Medulla oblongata (tissue), 1 donor: ENCODE measurements at regions not wholly inside any gene's neighbourhood (a gene's known extent, or its start where the extent isn't known, plus 50 kb on each side); places are given as distances from the start of the nearest gene placed in this dataset.

Experiments
- DNase-seq: peaks from one replicate; pipeline ENCODE4 v3.0.0-alpha.2; 2015; ENCODE audit errors: extremely low spot score

DNA sequence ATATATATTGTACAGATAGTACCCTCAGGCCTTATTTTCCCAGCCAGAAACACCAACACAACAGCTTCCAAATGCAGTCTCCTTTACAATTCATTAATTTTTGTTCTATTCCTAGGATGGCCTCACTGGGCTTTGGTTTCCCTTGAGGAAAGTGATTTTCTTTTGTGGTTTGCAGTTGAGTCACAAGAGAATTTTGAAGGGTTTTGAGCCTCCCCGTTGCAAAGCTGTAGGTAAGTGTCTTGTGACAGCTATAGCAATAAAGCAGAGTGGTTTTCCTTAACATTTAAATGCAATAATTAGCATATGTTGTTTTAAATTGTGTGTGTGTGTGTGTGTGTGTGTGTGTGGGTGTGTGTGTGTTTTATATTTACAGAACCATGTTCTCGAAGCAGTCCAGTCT lies 54.1 kb upstream of the WDR17 start:
- no peak for DNase-seq

- peak; percentile 44 for DNase-seq
These were observed 52.0 kb upstream of the WDR17 start for GRCh38 chr4:176013476-176014247.

DNA sequence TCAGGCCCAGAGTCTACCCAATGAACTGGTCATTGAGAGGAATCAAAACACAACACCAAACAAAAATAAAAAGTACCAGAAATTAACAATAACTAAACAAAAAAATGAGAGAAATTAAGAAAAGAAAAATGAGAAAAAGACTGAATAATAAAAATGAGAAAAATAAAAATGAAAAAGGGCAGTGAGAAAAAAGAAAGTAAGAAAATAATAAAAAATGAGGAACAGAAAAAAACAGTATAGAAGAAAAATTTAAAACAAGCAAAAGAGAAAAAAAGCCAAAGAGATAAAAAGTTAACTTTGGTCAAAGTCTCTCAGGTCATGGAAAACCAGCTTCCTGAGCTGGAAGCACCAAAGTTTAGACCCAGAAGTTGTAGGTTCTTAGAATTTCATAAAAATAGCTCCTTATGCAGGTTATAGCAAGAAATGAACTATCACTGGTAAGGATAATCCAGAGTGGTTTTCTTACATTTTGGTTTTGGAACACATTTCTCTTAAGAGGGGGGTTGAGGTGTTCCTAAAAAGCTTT lies 51.0 kb upstream of the WDR17 start:
- DNase-seq, result no peak
